ENCODE measurements at regions not wholly inside any gene's neighbourhood (a gene's known extent, or its start where the extent isn't known, plus 50 kb on each side); places are given as distances from the start of the nearest gene placed in this dataset.

GRCh38 chr17:65438708-65439294, 122.6 kb downstream of the AXIN2 start:
- peak in 1 of 2 donors; percentile 44 for DNase-seq (ENCODE audit: low read depth in 1 of 2, low spot score in 1 of 2)
- Histone ChIP-seq H3K27ac (no peak overlapping the region), H3K36me3 (no peaks in the 10 kb centered on the region), H3K4me3 (no peak overlapping the region), H3K4me1 (ENCODE audit: low read depth) (no peaks in the 10 kb centered on the region), H3K27me3 (no peaks in the 10 kb centered on the region), H3K9me3 (ENCODE audit: low read depth) (no peaks in the 10 kb centered on the region)
- no peak for TF ChIP-seq CTCF (IDR thresholded peaks at IDR 0.05; ENCODE audit: low read depth, low read length)

GRCh38 chr17:65438173-65438572, 123.3 kb downstream of the AXIN2 start:
- H3K4me1 ChIP-seq (ENCODE audit: low read depth): no peaks in the 10 kb centered on the region
- H3K27ac ChIP-seq: no peak overlapping the region
- no peak for TF ChIP-seq CTCF (IDR thresholded peaks at IDR 0.05; ENCODE audit: low read depth, low read length)
- no peak for DNase-seq (ENCODE audit: low read depth in 1 of 2, low spot score in 1 of 2)
- no peaks in the 10 kb centered on the region for H3K27me3 ChIP-seq
- H3K36me3 ChIP-seq: no peaks in the 10 kb centered on the region
- H3K4me3 ChIP-seq: no peak overlapping the region
- no peaks in the 10 kb centered on the region for H3K9me3 ChIP-seq (ENCODE audit: low read depth)

- H3K4me1 ChIP-seq (ENCODE audit: low read depth): no peaks in the 10 kb centered on the region
- H3K27me3 ChIP-seq: no peaks in the 10 kb centered on the region
- H3K27ac ChIP-seq: no peak overlapping the region
- no peaks in the 10 kb centered on the region for H3K9me3 ChIP-seq (ENCODE audit: low read depth)
- no peak for DNase-seq (ENCODE audit: low read depth in 1 of 2, low spot score in 1 of 2)
- H3K4me3 ChIP-seq: no peak overlapping the region
- TF ChIP-seq CTCF (IDR thresholded peaks at IDR 0.05; ENCODE audit: low read depth, low read length): no peak
- H3K36me3 ChIP-seq: no peaks in the 10 kb centered on the region
These were observed 124.6 kb downstream of the AXIN2 start for GRCh38 chr17:65436871-65437270.

- Histone ChIP-seq H3K4me3 (no peak overlapping the region), H3K27me3 (no peaks in the 10 kb centered on the region), H3K9me3 (ENCODE audit: low read depth) (no peaks in the 10 kb centered on the region), H3K4me1 (ENCODE audit: low read depth) (no peaks in the 10 kb centered on the region), H3K36me3 (no peaks in the 10 kb centered on the region), H3K27ac (no peak overlapping the region)
- TF ChIP-seq CTCF (IDR thresholded peaks at IDR 0.05; ENCODE audit: low read depth, low read length): no peak
- no peak for DNase-seq (ENCODE audit: low read depth in 1 of 2, low spot score in 1 of 2)
These were observed 126.6 kb downstream of the AXIN2 start for GRCh38 chr17:65434878-65435277.

- peak in 1 of 2 donors; percentile 60 for DNase-seq (ENCODE audit: low read depth in 1 of 2, low spot score in 1 of 2)
- H3K36me3 ChIP-seq: no peaks in the 10 kb centered on the region
- no peaks in the 10 kb centered on the region for H3K27me3 ChIP-seq
- H3K9me3 ChIP-seq (ENCODE audit: low read depth): no peaks in the 10 kb centered on the region
- TF ChIP-seq CTCF (IDR thresholded peaks at IDR 0.05; ENCODE audit: low read depth, low read length): no peak
- H3K4me3 ChIP-seq: no peak overlapping the region
- H3K4me1 ChIP-seq (ENCODE audit: low read depth): no peaks in the 10 kb centered on the region
- no peak overlapping the region for H3K27ac ChIP-seq
These were observed 127.2 kb downstream of the AXIN2 start for GRCh38 chr17:65434251-65434650.

Measured in cardiac muscle cell (in vitro differentiated cells and primary cell).